Heart left ventricle (tissue), 16 donors: ENCODE measurements at regions not wholly inside any gene's neighbourhood (a gene's known extent, or its start where the extent isn't known, plus 50 kb on each side); places are given as distances from the start of the nearest gene placed in this dataset.

Experiments used
- ATAC-seq, 4 donors: fragments of 200-7000 bp; cut with Tn5 transposase; one replicate each; pipeline ENCODE4 v1.9.1; 2020 to 2022; ENCODE audit warnings: moderate library complexity in 4 of 4, mild to moderate bottlenecking in 3 of 4, moderate number of reproducible peaks in 1 of 4
- DNase-seq, 5 donors: peaks; one replicate each; pipeline ENCODE4 v3.0.0-alpha.2; 2020
- H3K27ac ChIP-seq, 12 donors: fragments of 200-600 bp; sonication (generic) in 4 of 12; one replicate each; pipeline versions ENCODE4 v1.5.0 to v1.8.0; 2016 to 2022; ENCODE audit warnings: mild to moderate bottlenecking in 2 of 12
- H3K27me3 ChIP-seq, 9 donors: fragments of 200-600 bp; sonication (generic) in 2 of 9; one replicate each; pipeline versions ENCODE4 v1.5.1 to v1.8.0; 2016 to 2022; ENCODE audit warnings: mild to moderate bottlenecking in 3 of 9
- H3K36me3 ChIP-seq, 9 donors: fragments of 200-600 bp; sonication (generic) in 2 of 9; one replicate each; pipeline versions ENCODE4 v1.5.0 to v1.8.0; 2018 to 2022; ENCODE audit warnings: mild to moderate bottlenecking in 2 of 9
- H3K4me1 ChIP-seq, 12 donors: fragments of 200-600 bp; sonication (generic) in 4 of 12; one replicate each; pipeline versions ENCODE4 v1.5.0 to v1.8.0; 2016 to 2022; ENCODE audit warnings: mild to moderate bottlenecking in 3 of 12
- H3K4me3 ChIP-seq, 12 donors: fragments of 200-600 bp; sonication (generic) in 4 of 12; one replicate each; pipeline versions ENCODE4 v1.5.0 to v1.8.0; 2017 to 2022; ENCODE audit warnings: mild to moderate bottlenecking in 9 of 12, moderate library complexity in 4 of 12
- H3K9me3 ChIP-seq, 12 donors: fragments of 200-600 bp; sonication (generic) in 4 of 12; one replicate each; pipeline versions ENCODE4 v1.5.0 to v1.8.0; 2016 to 2022; ENCODE audit warnings: mild to moderate bottlenecking in 1 of 12
- CTCF ChIP-seq, 12 donors: fragments of 200-600 bp; sonication (generic) in 4 of 12; IDR thresholded peaks; one replicate each; pipeline versions ENCODE4 v1.5.0 to v1.8.0; 2018 to 2022; ENCODE audit warnings: antibody characterized with exemption in 12 of 12, mild to moderate bottlenecking in 5 of 12
- POLR2A ChIP-seq, 2 donors: fragments of 450-650 bp; IDR thresholded peaks; one replicate each; pipeline ENCODE4 v1.6.1; 2017; ENCODE audit warnings: antibody characterized with exemption in 2 of 2, mild to moderate bottlenecking in 2 of 2, moderate library complexity in 2 of 2
- WGBS, 4 donors: extraction: QIAGEN DNeasy Blood & Tissue Kit in 2 of 4; methylation state at CpG; one replicate each; pipeline versions ENCODE4 v1.1.5 to v1.1.7; 2013 to 2018; 5-methylcytosine and 5-hydroxymethylcytosine counted together
- intact Hi-C, 10 donors: fragments of 100-400 bp; cut with DNase I; formaldehyde crosslinking; loops; one replicate each; pipeline versions ENCODE4 v1.11.1 to v1.14.2; 2022
- donor health status: ischemic (EF 13 %, LVEDD 7.1; RV severe dilation, severe dysfunction).
- donor health status: healthy with polysubstance abuse.
- donor health status: DM: no; HTN: yes; CAD: no.
- donor health status: DM: no; HTN: no; CAD: no.
- donor health status: ischemic (EF 25% LVEDD 6.9; RV normal size, moderate dysfunction).
- donor health status: ischemic (EF 25% LVEDD 5.7; RV mildly dilated, moderate dysfunction).
- donor health status: healthy.
- donor health status: DM: yes; HTN: yes; CAD: no.
- donor health status: ischemic (EF 35%, LVEDD 5.7; RV mildly dilated, moderate dysfunction).
- donor health status: nonischemic (EF 11% LVEDD 7.7; RV severe dilation, severe dysfunction).
- donor health status: DM: yes; HTN: yes; CAD: no.
- donor health status: PGD.
- donor health status: ischemic (EF 29% LVEDD 5.4; RV normal size, mild dysfunction).
- donor health status: nonischemic (EF 23%, LVEDD 6.1; RV moderate dilation, normal function).

GRCh38 chr11:111001081-111001430 is 244.5 kb upstream of the POU2AF2 start:
- 54 to 76% (median 67%) methylated on average over 2 of the region's 2 CpGs for WGBS, 4 donors
- Histone ChIP-seq H3K9me3 (no peaks in the 10 kb centered on the region), H3K27me3 (peaks cover 0 to 2% (median 0%) of the 10 kb centered on the region in 9 donors), H3K27ac (no peak overlapping the region), H3K4me3 (no peak overlapping the region), H3K4me1 (peaks cover 0 to 11% (median 0%) of the 10 kb centered on the region in 12 donors), H3K36me3 (no peaks in the 10 kb centered on the region)
- TF ChIP-seq CTCF (IDR thresholded peaks at IDR 0.05) (no peak), POLR2A (IDR thresholded peaks at IDR 0.05) (no peak)
- ATAC-seq (peak in 3 of 4 donors; percentile 18 to 54 (median 39)), DNase-seq (no peak)
- intact Hi-C loops, result loop anchor here in 1 of 10 donors (10.0 kb wide), 1 partner anchor 64 kb away; no protein-coding TSS in a partner anchor

- ATAC-seq, result peak in 2 of 4 donors; percentile 13 to 34
- TF ChIP-seq POLR2A (IDR thresholded peaks at IDR 0.05), result no peak
- no peak for TF ChIP-seq CTCF (IDR thresholded peaks at IDR 0.05)
- WGBS, 4 donors, result 57 to 74% (median 61%) methylated on average over 7 of the region's 7 CpGs
These were observed 245.0 kb upstream of the POU2AF2 start for GRCh38 chr11:111000400-111001080.

GRCh38 chr11:110992481-110992880 is 253.0 kb upstream of the POU2AF2 start:
- H3K36me3 ChIP-seq, result no peaks in the 10 kb centered on the region
- H3K4me3 ChIP-seq, result no peak overlapping the region
- intact Hi-C loops, result no loop called here
- ATAC-seq (no peak), DNase-seq (no peak)
- WGBS, 4 donors, result 25 to 45% (median 39%) methylated on average over 1 of the region's 1 CpG
- no peak overlapping the region for H3K27ac ChIP-seq
- H3K9me3 ChIP-seq, result no peaks in the 10 kb centered on the region
- TF ChIP-seq POLR2A (IDR thresholded peaks at IDR 0.05) (no peak), CTCF (IDR thresholded peaks at IDR 0.05) (no peak)
- H3K4me1 ChIP-seq, result peaks cover 0 to 24% (median 0%) of the 10 kb centered on the region in 12 donors
- H3K27me3 ChIP-seq, result no peaks in the 10 kb centered on the region

More at GRCh38 chr11:111000400-111001080, 245.0 kb upstream of the POU2AF2 start:
- no peaks in the 10 kb centered on the region for H3K9me3 ChIP-seq
- peaks cover 0 to 11% (median 0%) of the 10 kb centered on the region in 12 donors for H3K4me1 ChIP-seq
- H3K27me3 ChIP-seq, result peaks cover 0 to 2% (median 0%) of the 10 kb centered on the region in 9 donors
- H3K4me3 ChIP-seq, result no peak overlapping the region
- no peaks in the 10 kb centered on the region for H3K36me3 ChIP-seq
- H3K27ac ChIP-seq, result no peak overlapping the region
- DNase-seq, result no peak
- intact Hi-C loops, result loop anchor here in 1 of 10 donors (10.0 kb wide), 1 partner anchor 64 kb away; no protein-coding TSS in a partner anchor

DNA sequence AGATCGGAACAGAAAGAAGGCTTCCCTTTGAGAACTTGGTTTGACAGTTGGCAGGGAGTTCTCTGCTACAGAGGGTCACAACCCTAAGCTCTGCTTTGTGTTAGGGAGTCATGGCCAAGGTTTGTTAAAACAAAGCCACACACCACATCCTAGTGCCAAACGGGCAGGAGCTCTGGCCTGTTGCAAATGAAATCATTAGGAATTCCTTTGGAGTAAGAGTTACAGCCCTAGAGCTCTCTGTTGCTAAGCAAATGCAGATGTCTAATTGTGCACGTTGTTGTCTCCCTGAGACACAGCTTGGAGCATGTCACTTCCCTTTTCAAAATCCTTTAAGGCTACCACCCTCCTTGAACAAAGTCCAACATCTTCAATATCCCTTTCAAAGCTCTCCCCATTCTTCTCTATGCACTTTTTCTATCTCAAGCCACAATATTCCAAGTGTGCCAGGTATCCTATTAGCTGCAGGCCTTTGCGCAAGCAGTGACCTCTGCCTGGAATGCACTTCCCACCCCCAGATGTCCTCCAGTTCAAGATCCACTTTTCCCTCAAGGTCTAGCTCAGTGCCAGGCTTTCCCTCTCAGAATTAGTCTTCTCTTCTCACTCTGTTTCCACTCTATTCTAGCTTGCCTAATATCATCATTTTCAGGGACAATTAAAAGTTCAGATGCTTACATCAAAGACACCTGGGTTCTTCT is 253.7 kb upstream of the POU2AF2 start:
- Histone ChIP-seq H3K4me3 (no peak overlapping the region), H3K4me1 (peaks cover 0 to 24% (median 0%) of the 10 kb centered on the region in 12 donors), H3K27me3 (no peaks in the 10 kb centered on the region), H3K9me3 (no peaks in the 10 kb centered on the region), H3K36me3 (no peaks in the 10 kb centered on the region), H3K27ac (peak overlapping the region in 1 of 12 donors; percentile 30)
- WGBS, 4 donors, result 53 to 65% (median 56%) methylated on average over 4 of the region's 4 CpGs
- no peak for DNase-seq
- peak in 2 of 4 donors; percentile 38 to 76 for ATAC-seq
- no peak for TF ChIP-seq POLR2A (IDR thresholded peaks at IDR 0.05)
- no peak for TF ChIP-seq CTCF (IDR thresholded peaks at IDR 0.05)
- intact Hi-C loops, result no loop called here
